ENCODE measurements at regions not wholly inside any gene's neighbourhood (a gene's known extent, or its start where the extent isn't known, plus 50 kb on each side); places are given as distances from the start of the nearest gene placed in this dataset.

GRCh38 chr15:69971771-69972170, 125.9 kb downstream of the TLE3 start:
- DNase-seq, result no peak

DNA sequence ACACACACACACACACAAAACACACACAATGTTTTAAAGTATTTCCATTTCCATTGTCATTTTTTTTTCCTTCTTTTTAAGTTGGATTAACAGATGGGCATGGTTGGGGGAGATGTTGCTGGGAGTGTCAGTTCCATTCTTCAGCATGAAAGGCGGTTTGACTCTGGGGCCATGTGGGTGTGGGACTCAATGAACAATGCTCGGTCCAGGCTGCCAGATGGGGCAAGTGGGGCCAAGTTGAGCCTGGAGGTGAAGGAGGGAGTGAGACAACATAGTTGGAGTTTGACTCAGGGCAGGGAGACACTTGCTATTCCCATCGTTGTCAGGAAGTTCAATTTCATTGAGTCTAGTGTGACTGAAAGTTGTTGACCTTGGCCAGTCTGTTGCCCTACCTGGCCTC, 125.3 kb downstream of the TLE3 start:
- DNase-seq, result no peak

DNA sequence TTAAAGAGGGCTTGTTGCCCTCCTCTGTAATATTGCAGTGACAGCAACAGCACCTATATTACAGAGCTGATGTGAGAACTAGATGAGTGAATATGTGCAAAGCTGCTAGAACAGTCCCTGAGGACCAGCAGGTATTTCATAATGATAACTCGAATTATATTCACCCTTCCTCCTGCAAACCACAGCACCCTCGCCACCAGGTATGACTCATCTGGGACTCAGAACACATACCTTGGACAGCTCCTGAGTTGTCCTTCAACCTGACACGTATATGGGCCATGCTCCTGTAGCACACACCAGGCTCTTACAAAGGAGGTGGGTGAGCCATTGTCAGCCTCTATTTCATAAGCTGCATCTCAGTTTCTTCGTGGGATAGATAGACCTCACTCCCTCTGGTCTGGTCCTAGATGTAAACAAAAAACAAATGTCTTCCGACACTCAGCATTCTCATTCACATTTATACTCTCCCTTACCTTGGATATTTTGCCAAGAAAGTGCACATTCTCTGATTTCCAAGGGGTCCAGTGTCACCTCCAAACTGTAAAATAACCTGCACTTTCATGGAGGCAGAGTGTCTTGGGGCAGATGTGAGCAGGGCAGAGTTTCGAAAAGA, 124.5 kb downstream of the TLE3 start:
- DNase-seq, result no peak

- DNase-seq, result no peak
These were observed 123.8 kb downstream of the TLE3 start for GRCh38 chr15:69973880-69974279.

- DNase-seq, result no peak
These were observed 123.4 kb downstream of the TLE3 start for GRCh38 chr15:69974321-69974720.

- no peak for DNase-seq
These were observed 121.2 kb downstream of the TLE3 start for GRCh38 chr15:69976366-69976994.

GRCh38 chr15:69978603-69979002, 119.1 kb downstream of the TLE3 start:
- DNase-seq, result no peak

GRCh38 chr15:69979262-69979661, 118.5 kb downstream of the TLE3 start:
- DNase-seq, result no peak

DNA sequence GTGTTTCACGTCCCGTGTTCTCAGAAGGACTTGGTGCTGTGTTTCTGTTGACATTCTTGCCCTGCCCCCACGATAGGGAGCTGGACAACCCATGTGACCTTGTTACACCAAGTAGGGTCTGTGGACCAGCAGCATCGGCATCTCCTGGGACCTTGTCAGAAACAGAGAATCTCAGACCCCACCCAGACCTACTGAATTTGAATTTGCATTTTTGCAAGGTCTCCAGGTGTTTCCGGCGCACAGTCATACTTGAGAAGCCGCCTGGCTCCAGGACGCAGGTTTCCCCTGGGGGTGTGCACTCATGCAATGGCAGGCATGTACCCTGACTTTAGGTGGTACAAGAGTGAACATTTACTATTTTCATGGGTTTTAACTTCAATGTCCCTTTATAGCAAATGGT, 117.9 kb downstream of the TLE3 start:
- DNase-seq, result no peak

GRCh38 chr15:69980341-69981059, 117.2 kb downstream of the TLE3 start:
- no peak for DNase-seq

GRCh38 chr15:69982037-69982436, 115.7 kb downstream of the TLE3 start:
- DNase-seq, result no peak

GRCh38 chr15:69983696-69984265, 113.9 kb downstream of the TLE3 start:
- no peak for DNase-seq

DNA sequence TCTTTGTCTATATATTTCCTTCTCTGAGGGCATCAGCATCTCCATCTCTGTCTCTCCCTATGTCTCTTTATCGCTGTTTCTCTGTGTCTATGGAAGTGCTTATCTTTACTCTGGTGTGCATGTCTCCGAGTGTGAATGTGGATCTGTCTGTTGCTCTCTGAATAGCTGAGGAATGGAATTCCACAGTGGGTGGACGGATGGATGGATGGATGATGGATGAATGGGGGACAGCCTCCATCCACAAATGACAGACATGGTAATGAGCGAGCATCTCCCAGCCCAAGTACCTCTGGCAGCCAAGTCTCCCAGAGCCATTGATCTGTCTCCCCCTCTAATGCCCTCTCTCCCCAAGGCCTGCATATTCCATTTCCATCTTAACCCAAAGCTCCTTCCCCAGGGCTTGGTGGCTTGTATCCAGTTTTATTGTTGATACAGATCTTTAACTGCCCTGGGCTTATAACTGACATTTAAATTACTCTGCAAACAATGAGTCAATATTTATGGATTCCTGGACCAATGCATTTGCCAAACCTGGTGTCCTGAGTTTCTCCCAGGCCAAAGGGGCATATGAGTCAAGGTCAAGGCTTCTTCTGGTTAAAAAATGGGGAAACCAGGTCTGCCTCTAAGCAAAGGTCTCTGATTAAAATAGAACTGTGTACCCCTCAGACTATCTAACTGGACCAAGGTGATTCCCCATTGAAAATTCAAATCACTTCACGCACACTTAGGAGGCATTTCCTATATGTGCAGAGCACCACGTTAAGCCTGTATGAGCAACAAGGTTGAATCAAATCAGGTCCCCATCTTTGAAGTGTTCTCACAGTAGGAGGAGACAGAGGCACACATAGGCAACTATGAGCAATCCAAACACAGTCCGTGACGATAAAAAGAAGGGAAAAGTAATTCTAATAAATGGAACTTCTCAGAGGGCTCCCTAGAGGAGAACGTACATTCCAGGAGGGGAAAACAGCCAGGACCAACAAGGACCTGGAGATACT, 109.9 kb downstream of the TLE3 start:
- no peak for DNase-seq

DNA sequence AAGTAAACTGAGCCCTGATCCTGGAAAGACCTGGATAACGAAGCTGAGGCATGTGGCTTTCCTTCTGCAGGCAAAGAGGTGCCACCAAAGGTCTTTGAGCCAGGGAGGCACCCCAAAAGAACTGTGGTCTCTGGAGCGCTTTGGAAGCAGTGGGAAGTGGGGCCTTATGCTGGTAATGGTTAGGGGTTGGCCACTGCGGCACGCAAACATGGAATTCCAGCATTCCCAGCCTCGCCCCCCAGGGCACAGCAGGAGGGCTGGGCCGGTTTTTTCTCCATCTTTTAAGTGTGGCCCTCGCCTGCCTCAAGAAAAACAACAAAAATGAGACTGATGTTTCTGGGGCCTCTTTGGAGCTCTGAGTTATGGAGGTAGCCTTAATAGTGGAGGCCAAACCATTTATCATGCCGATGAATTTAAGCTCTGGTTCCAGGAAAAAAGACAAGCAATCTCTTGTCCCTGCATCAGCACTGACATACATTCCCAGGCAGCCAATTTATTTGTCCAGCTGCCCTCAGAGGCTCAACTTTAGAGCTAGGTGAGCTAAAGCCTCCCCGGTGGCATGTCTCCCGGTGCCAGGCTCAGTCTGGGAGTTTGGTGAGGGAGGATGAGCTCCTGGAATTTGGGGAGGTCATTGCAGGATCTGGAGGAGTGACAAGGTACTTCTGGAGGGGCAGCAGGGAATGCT, 109.0 kb downstream of the TLE3 start:
- DNase-seq, result no peak

DNA sequence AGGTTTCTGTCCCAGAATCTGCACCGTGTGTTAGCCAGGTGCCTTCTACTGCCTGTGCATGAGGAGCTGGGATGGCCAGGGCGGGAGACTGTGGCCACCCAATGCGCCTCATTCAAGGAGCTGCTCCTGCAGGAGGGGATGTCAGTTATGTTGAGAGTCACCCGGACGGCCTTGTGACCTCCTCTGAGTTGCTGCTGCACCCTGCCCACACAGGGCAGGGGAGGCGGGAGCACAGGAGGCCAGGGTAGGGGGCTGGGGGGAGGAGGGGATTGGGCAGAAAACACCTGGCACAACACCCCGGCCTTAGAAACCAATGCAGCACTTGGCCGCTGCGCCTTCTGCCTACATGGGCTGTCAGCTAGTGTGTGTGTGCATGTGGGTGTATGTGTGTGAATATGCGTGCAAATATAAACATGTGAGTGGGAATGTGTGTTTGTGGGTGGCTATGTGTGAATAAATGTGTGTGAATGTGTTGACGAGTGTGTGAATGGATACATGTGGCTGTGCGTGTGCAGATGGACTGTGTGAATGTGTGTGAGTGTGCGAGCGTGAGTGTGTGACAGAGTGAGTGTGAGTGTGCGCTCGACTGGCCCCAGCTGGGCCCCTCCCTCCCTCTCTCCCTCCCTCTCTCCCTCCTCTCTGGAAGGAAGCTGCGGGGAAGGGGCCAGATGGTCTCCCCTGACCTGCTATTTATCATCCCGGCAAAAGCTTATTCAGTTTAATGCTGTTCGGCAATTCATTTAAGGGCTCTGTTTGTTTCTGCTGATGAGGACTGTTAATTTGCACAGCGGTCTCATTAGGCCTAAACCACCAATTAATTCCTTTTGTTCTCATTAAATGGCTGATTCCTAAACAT, 106.9 kb downstream of the TLE3 start:
- no peak for DNase-seq

- DNase-seq, result no peak
These were observed 106.2 kb downstream of the TLE3 start for GRCh38 chr15:69991551-69991980.

GRCh38 chr15:69992348-69992747, 105.4 kb downstream of the TLE3 start:
- DNase-seq, result no peak

DNA sequence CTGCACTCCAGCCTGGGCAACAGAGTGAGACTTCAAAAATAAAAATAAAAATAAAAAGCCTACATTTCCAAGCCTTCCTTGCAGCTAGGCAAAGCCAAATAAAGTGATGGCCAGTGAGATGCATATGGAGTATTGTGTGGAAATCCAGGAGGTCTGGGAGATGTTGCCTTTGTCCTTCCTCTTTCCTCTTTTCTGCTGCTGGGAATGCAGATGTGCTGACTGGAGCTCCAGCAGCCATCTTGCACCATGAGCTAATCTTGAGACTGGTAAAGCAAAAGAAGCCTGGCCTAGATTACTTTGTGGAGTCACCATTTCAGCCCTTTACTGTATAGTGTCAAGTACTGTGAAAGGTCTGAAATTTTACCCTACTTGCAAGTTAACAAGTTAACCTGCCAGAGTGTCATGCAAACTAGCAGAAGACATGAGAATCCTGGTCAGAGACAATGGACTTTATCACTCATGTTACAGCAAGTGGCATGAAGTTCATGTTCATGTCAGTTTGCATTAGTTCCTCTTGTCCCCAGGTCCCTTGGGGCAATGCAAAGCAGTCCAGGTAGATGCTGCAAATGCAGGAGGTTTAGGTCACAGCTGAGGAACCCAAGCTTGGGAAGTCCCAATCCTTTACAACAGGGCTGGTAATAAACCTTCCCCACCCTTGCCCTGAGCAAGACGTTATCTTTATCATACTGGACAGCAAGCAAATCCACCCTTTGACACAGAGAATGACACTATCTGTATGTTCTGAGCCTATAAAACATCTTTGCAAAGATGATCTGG, 103.1 kb downstream of the TLE3 start:
- no peak for DNase-seq

GRCh38 chr15:69996321-69997160, 101.2 kb downstream of the TLE3 start:
- DNase-seq, result no peak

DNA sequence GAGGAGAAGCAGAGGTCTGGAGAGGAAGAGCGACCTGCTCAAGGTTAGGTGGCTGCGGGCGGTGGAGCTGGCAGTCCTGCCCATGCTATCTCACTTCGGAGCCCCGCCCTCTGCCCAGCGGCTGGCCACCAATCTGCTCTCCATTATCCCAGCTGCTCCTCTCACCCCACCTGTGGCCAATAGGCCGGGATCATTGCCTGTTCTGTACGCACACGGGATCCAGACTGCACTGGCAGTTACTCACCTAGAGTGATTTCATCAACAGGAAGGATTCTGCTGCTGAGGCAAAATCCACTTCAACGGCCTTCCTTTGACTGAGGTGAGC, 100.6 kb downstream of the TLE3 start:
- DNase-seq, result no peak

Measured in GF-D8 (cell line).